HG03442 (cell line): ENCODE measurements at regions not wholly inside any gene's neighbourhood (a gene's known extent, or its start where the extent isn't known, plus 50 kb on each side); places are given as distances from the start of the nearest gene placed in this dataset.
"Not testable (repeated sequence)": the region's sequence is repeated elsewhere in the genome, so short reads cannot be mapped to it uniquely, and the experiment has no call there.

Experiments used
- ATAC-seq: cut with Tn5 transposase; IDR thresholded peaks from one replicate; pipeline ENCODE4 v1.9.1; 2021; ENCODE audit warnings: mild to moderate bottlenecking, moderate library complexity; ENCODE audit not compliant: unreplicated experiment

DNA sequence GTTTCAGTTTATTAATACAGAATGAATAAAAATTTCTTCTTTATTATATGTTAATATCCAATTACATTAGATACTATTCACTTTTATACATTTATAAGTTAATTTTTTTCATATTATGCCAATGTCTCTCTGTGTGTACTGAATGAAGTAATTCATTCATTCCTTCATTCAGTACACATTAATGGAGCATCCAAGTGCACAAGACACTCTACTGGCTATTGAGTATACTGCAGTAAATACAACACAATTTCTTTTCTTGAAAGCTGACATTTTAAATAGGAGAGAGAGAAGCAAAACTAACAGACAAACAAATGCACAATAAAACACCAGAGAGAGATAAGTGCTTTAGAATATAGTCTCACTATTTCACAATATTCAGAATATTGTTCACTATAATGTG is 1038.3 kb upstream of the SPRY2 start:
- no peak for ATAC-seq

DNA sequence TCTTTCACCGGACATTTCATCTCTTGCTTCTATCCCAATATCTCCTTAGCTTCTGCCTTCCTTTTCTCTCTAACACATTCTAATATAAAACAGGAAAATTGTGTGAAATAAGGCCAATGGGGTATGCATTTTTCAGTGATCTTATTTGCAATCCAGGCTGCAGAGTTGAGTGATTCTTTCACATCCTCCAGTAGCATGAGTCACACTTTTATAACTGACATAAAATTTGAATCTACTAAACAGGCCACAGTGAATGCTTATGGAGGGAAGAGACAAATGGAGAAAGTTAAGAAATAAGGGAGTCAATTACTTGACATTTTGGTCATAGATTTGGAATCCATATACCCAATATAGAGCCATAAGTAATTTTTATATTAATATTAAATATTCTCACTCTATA is 1037.0 kb upstream of the SPRY2 start:
- ATAC-seq = no peak

DNA sequence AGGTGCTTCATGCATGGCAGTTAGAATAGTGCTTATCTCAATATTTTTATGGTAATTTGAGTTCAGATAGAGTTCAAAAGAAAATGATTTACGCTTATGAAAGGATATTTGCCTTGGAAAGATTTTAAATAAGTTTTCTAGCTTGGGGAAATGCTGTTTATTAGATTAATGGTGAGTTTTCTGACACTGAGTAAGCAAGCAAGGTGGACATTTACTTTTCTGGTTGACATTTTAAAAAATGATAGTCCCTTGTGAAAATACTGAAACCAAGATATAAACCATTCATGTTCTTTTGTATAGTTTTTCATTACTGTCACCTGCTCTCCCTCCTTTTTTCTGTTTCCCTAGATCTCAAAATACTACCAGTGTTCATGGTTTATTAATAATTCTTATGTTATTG is 1034.8 kb upstream of the SPRY2 start:
- ATAC-seq = no peak

DNA sequence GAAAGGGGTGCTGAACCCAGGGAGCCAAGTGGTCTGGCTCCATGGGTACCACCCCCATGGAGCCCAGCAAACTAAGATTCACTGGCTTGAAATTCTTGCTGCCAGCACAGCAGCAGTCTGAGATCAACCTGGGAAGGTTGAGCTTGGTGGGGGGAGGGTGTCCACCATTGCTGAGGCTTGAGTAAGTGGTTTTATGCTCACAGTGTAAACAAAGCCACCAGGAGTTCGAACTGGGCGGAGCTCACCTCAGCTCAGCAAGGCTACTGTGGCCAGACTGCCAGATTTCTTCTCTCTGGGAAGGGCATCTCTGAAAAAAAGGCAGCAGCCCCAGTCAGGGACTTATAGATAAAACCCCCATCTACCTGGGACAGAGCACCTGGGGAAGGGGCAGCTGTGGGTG is 1021.8 kb upstream of the SPRY2 start:
- not testable (repeated sequence) for ATAC-seq

DNA sequence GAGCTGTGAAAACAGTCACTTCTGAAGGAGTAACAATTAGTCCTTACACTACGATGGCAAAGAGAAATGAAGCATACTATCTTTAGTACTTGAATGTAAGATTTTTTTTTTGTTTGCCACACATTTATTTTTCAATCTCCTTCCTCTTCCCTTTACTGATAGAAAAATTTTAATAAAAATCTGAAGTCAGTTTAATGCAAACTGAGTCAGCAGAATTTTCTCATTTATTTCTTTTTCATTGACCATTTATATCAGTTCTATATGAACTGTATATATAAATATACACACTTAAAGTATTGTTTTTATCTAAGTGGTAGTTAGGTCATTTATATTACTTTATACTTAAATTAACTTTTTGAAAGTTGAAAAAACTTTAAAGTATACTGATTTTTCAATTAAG is 1009.1 kb upstream of the SPRY2 start:
- ATAC-seq = no peak

DNA sequence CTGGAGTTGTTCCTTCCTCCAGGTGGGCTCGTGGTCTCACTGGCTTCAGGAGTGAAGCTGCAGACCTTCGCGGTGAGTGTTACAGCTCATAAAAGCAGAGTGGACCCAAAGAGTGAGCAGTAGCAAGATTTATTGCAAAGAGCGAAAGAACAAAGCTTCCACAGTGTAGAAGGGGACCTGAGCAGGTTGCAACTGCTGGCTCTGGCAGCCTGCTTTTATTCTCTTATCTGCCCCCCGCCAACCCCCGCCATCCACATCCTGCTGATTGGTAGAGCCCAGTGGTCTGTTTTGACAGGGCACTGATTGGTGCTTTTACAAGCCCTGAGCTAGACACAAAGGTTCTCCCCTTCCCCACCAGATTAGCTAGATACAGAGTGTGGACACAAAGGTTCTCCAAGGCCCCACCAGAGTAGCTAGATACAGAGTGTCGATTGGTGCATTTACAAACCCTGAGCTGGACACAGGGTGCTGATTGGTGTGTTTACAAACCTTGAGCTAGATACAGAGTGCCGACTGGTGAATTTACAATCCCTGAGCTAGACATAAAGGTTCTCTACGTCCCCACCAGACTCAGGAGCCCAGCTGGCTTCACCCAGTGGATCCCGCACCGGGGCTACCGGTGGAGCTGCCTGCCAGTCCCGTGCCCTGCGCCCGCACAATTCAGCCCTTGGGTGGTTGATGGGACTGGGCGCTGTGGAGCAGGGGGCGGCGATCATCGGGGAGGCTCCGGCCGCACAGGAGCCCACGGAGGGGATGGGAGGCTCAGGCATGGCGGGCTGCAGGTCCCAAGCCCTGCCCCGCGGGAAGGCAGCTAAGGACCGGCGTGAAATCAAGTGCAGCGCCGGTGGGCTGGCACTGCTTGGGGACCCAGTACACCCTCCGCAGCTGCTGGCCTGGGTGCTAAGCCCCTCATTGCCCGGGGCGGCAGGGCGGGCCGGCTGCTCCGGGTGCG is 999.5 kb upstream of the SPRY2 start:
- ATAC-seq = not testable (repeated sequence)

DNA sequence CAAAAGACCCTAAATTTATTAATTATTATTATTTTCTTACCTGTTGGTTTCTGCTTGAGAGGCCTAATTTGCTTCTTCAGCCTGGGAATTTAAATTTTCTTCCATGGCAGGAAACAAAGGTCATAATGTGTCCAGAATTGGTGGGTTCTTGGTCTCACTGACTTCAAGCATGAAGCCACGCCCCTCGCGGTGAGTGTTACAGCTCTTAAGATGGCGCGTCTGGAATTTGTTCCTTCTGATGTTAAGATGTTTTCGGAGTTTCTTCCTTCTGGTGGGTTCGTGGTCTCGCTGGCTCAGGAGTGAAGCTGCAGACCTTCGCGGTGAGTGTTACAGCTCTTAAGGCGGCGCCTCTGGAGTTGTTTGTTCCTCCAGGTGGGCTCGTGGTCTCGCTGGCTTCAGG is 998.7 kb upstream of the SPRY2 start:
- ATAC-seq = not testable (repeated sequence)

DNA sequence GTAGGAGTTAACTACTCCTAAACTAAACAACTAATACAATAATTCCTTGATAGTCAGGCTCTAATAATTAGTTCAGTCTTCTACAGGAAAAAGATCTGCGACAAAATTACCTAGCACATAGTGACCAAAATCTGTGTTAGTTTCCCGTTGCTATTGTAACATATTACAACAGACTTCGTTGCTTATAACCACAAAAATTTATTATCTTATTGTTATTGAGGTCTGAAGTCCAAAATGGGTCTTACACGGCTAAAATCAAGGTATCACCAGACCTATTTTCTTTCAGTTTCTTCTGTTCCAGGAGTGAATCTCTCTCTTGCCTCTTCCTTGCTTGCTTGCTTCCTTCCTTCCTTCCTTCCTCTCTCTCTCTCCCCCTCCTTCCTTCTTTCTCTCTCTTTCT is 993.6 kb upstream of the SPRY2 start:
- no peak for ATAC-seq

DNA sequence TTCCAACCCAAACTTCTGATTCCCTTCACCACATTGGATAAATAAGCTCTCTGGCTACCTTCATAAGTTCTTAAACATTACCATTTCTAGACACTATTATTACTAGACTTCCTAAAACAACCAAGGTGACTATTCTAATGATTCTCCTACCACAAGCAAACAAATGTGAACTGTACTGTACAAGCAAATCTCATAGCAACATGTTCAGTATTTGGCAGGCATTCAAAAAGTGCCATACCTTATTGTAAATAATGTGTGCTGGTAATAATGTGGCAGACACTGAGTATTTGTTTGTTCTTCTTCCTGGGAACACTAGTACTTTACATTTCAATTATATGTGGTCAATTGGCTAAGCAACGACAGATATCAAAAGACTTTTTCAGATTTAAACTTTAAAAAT is 986.0 kb upstream of the SPRY2 start:
- ATAC-seq = no peak

DNA sequence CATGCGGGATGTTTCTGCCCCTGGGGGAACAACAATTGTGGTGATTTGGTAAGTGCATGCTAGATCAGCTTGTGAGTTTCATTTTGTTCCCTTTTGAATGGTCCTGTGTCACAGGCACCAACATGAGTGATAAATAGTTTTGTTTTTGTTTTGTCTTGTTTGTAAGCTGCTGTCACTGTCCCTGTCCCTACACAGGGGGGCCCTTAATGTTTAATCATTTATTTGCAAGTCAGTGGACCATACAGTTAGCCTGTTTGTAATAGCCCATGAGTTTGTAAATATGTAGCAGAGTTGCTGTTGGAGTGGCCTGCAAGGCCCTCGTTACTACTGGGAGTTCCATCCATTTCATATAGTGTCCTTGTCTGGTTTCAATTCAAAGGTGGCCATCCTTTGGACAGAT is 979.6 kb upstream of the SPRY2 start:
- no peak for ATAC-seq

DNA sequence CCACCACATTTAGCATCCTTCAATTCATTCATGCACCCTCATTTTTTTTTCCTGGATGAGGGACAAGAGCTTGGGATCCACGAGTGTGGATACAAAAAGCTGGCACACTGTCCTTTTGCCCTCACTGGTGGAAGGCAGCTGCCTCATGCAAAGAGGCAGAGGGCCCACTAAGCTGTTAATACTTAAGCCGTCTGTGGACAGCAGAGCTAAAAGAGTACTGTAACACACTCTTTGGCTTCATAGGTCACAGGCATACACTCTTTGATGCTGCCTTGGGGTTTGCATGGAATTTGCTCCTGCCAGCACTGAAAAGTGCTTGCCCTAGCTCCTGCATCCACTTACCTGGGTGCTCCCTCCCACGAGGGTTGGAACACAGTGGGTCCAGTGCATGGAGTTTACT is 978.4 kb upstream of the SPRY2 start:
- ATAC-seq = no peak

DNA sequence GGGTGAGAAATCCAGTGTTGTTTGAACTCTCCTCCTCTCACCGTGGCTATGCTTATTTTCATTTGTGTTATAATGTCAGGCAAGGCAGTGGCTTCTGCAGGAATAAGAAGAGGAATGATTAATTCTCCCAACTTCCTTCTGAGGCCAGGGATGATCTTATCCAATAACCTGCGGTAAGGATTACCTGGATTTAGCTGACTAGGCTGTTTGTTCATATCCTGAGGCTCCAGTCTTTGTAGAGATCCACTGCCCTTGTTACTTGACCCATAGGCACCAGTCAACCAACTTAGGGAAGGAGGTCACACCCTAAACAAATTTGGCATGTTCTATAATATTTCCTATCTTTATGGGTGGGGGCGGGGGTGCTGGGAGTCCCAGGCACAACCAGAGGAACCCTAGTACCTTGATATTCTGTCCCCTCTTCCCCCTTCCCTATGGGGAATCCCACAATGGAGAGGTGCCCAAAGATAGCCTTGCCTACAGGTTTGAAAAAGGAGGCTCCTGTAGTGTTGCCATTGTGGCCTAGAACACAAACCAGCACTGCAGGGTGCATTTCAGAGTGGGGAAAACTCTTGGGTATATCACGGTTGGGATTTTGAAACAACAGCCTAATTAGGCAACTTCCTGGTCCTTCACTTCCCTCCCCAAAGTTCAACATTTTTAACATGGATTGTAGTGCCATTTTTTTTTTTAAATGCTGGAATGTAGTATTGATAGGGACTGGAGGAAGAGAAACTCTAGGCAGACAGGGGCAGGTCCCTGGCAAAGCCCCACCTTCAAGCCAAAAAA is 977.5 kb upstream of the SPRY2 start:
- no peak for ATAC-seq

DNA sequence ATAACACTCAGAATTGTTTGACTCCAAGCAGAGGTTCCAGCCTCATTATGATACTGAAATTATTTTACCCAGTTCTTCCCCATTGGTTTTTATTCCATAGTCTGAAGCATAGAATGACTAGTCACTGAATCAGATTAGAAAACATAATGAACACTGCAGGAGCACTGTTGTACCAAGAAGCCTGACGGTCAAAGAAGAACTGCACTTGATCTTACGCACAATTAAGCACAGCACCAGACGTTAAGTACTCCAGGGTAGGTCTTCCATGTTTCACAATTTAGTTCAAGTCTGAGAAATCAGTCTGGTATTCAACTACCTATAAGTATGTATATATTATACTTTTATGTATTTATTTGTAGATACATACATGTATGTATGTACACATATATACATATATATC is 973.5 kb upstream of the SPRY2 start:
- ATAC-seq = no peak

DNA sequence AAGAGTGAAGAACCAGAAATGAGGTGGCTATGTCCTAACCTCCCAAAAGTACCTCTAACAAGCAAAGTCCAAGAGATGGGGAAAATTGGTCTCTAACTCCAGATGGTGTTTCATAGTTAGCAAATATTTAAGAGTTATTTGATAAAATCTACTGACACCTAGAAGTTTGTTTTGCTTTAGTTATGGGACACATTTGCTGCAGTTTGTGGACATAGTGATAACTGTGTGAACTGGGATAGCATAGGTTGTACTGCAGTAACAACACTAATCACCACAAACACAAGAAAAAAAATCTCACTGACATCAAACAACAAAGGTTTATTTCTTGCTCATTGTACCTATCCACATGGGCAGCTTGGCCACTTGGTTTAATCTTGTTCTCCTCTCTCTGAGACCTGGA is 965.0 kb upstream of the SPRY2 start:
- no peak for ATAC-seq

DNA sequence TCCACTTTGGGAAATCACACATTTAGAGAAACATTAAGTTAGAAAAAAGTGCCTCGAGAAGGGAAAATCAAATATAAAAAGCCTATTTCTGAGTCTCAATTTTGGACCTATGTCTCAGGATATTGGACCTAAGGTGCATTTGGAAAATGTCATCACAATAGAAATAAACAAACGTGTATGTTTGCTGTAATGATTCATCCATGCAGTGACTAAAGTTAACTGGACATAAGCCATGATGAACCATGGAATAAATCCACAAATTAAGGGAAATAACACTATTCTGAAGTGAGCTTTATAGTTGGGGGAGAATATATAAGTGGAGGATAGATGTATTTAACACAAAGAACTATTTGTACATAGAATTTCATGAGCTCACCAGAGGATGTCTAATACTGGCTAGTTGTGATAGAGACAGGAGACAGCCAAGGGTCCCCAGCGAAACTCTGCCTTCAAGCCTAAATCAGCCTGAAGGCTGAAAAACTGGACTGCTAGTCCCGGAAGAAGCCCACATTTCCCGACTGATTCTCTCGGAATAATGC is 963.3 kb upstream of the SPRY2 start:
- no peak for ATAC-seq

DNA sequence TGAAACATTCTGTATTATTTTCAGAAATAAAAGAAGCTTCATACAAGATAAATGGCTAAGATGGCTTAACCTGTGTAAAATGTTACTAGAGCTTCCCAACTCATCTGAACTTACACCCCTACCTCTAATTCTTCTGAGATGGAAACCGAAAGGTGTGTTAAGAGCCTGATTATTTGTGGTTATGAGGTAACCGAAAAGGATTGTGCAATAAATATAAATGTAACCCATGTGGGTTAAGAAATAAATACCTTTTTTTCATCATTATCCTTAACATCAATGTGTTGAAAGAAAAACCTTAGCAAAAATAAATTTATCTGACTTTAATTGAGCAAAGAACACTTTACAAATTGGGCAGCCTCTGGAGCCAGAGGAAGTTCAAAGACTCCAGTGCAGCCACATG is 961.8 kb upstream of the SPRY2 start:
- no peak for ATAC-seq

DNA sequence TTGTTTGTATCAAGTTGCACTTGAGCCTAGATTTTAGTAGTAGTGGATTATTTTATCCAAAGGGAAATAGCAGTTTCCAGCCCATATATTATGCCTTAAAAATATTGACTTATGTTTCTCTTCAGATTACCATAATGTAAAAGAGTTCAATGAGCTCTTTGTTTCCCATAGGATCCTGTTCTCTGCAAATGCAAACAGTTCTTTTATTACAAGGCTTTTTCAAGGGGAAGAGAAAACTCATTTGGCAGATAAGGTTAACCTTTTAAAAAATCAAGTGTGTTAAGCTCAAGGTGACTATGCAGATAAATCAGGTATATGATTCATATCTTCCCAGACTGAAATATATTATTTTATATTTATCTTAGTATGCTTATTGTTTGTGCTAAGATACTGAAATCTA is 961.2 kb upstream of the SPRY2 start:
- ATAC-seq = no peak

DNA sequence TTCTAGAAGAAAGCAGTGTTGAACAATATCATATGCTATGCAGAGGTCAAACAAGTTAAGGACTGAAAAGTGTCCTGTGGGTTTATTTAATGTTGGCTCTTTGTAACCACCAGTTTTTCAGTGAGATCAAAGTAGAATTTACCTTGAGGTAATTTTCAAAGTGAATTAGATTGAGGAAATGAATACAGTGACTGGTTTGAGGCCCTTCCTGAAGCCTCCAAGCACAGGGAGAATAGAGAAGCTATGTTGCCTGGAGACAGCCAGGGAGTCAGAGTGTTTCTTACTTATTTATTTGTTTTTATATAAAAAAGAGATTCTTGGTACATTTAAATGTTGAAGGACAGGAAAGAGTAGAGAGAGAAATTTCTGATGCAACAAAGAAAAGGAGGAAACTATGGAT is 954.3 kb upstream of the SPRY2 start:
- no peak for ATAC-seq

DNA sequence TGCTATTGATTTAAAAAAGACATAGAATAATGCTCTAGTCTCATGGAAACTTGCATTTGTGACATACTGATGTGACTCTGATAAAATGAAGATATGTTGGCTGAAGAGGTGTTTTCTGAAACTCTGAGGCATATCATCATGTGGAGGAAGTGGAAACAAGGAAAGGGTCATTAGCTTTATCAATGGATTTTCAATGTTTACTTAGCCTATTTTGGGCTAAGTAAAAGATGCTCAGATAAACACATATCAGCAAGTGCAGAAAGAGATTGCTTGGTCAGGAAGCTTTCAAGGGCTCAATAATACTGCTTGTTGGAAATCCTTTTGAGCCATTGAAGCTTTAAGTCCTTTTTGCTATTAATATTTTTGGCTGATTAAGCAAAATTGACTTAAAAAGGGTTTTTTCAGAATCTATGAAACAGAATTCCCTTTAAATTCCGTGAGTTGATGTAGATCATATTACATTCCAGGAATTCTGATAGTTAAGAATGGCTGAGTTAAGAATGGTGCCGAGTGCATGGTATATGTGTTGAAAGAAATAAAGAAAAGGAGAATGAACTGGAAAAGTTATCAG is 952.8 kb upstream of the SPRY2 start:
- no peak for ATAC-seq

DNA sequence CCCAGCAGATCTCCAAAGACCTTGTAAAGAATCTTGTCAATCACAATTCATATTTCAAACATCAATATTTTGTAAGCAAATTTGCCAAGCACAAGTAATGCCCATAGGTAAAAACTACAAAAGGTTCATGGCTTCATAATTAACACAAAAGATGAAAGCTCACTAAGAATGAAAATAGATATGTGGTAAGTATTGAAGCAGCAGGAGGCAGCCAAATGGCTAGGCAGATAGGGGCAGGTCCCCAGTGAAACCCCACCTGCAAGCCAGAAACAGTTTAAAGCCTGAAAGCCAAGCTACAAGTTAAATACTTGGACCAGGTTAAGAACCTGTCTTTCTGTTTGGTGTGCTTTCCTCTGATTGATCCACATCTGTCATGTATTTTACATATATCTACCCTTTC is 942.6 kb upstream of the SPRY2 start:
- ATAC-seq = no peak

DNA sequence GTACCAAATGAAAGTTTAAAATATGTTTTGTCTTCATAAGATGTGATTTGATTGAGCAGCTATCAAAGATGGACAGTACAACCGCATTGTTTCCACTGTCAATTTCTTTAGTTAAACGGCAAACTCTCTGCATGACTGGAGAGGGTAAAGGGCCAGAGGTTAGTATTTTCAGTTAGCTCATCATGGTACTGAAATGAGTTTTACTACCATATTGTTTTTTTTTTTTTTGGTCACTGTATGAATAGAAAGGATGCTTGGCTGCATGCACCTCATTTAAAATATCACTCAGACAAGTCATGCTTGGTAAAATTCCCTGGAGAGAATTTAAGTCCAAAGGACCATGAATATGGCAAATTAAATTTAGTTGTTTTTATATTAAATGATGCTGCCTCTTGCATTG is 942.1 kb upstream of the SPRY2 start:
- ATAC-seq = no peak
